Vagina (tissue), 2 donors: ENCODE measurements at regions not wholly inside any gene's neighbourhood (a gene's known extent, or its start where the extent isn't known, plus 50 kb on each side); places are given as distances from the start of the nearest gene placed in this dataset.
"Not testable (repeated sequence)": the region's sequence is repeated elsewhere in the genome, so short reads cannot be mapped to it uniquely, and the experiment has no call there.

ENCODE experiments used
- DNase-seq, 2 donors: peaks; one replicate each; pipeline ENCODE4 v3.0.0-alpha.2; 2017; ENCODE audit errors: extremely low spot score in 2 of 2
- H3K27ac ChIP-seq: fragments of 200-600 bp; sonication (generic); one replicate; pipeline ENCODE4 v1.5.1; 2019
- H3K27me3 ChIP-seq: fragments of 200-600 bp; sonication (generic); one replicate; pipeline ENCODE4 v1.5.1; 2019
- H3K36me3 ChIP-seq, 2 donors: fragments of 200-600 bp; sonication (generic); one replicate each; pipeline ENCODE4 v1.5.1; 2017 to 2019
- H3K4me1 ChIP-seq: fragments of 200-600 bp; sonication (generic); one replicate; pipeline ENCODE4 v1.5.1; 2019
- H3K4me3 ChIP-seq, 2 donors: fragments of 200-600 bp; sonication (generic); 1 replicate in 1 of 2; 2 replicates in 1 of 2; pipeline ENCODE4 v1.5.1; 2016 to 2019
- H3K9me3 ChIP-seq: fragments of 200-600 bp; sonication (generic); one replicate; pipeline ENCODE4 v1.5.1; 2019
- CTCF ChIP-seq, 3 experiments: fragments of 450-650 bp in 2 of 3; fragments of 200-600 bp in 1 of 3; sonication (generic) in 1 of 3; IDR thresholded peaks; one replicate each; pipeline ENCODE4 v1.5.1; 2017 to 2019; ENCODE audit warnings: antibody characterized with exemption in 3 of 3, mild to moderate bottlenecking in 2 of 3, moderate library complexity in 2 of 3
- POLR2A ChIP-seq, 2 donors: fragments of 450-650 bp; IDR thresholded peaks; one replicate each; pipeline ENCODE4 v1.6.1; 2017; ENCODE audit warnings: antibody characterized with exemption in 2 of 2, mild to moderate bottlenecking in 2 of 2, moderate library complexity in 2 of 2
- POLR2AphosphoS5 ChIP-seq, 2 donors: sonication (generic); formaldehyde crosslinking; IDR thresholded peaks; one replicate each; pipeline ENCODE4 v1.9.0; 2017; ENCODE audit warnings: antibody characterized with exemption in 2 of 2, mild to moderate bottlenecking in 2 of 2, low read depth in 1 of 2; ENCODE audit not compliant: insufficient read depth in 1 of 2
- intact Hi-C: fragments of 100-400 bp; cut with DNase I; formaldehyde crosslinking; loops from one replicate; pipeline ENCODE4 v1.15.1; 2023

DNA sequence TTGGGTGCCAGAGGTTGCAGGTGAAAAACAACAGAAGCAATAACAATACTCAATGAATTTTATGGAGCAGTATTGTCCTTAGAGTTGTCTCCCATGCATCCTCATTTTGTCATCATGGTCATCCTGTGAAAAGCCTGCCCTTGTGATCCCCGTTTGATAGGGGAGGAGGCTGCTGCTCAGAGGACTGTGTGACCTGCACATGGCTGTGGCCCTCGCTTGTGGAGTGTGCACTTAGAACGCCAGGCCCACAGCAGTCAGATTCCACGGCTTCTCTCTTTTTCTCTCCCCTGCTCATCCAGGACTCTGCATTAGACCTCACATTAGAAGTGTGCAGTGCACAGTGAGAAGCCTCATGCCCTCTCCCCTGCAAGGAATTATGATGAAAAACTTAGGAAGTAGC, 491.1 kb upstream of the KLF6 start:
- Histone ChIP-seq H3K9me3 (no peaks in the 10 kb centered on the region), H3K27me3 (no peaks in the 10 kb centered on the region), H3K4me1 (peaks cover 28% of the 10 kb centered on the region), H3K27ac (no peak overlapping the region), H3K36me3 (no peaks in the 10 kb centered on the region), H3K4me3 (no peak overlapping the region)
- TF ChIP-seq CTCF (IDR thresholded peaks at IDR 0.05) (no peak), POLR2AphosphoS5 (IDR thresholded peaks at IDR 0.05; ENCODE audit: insufficient read depth in 1 of 2, low read depth in 1 of 2) (no peak), POLR2A (IDR thresholded peaks at IDR 0.05) (no peak)
- DNase-seq, result no peak
- intact Hi-C loops, result no loop called here

GRCh38 chr10:4274671-4275070, 489.7 kb upstream of the KLF6 start:
- intact Hi-C loops, H3K27me3 ChIP-seq, H3K27ac ChIP-seq, H3K4me3 ChIP-seq, H3K9me3 ChIP-seq, DNase-seq, H3K36me3 ChIP-seq: not testable (repeated sequence)
- H3K4me1 ChIP-seq, result peaks cover 25% of the 10 kb centered on the region

GRCh38 chr10:4271193-4271592, 486.2 kb upstream of the KLF6 start:
- no peak for DNase-seq
- no peak overlapping the region for H3K27ac ChIP-seq

GRCh38 chr10:4270116-4270515, 485.1 kb upstream of the KLF6 start:
- no peaks in the 10 kb centered on the region for H3K27me3 ChIP-seq
- intact Hi-C loops, result no loop called here
- H3K9me3 ChIP-seq, result no peaks in the 10 kb centered on the region
- H3K36me3 ChIP-seq, result no peaks in the 10 kb centered on the region
- H3K4me1 ChIP-seq, result peaks cover 34% of the 10 kb centered on the region
- H3K27ac ChIP-seq, result no peak overlapping the region
- TF ChIP-seq POLR2A (IDR thresholded peaks at IDR 0.05) (no peak), CTCF (IDR thresholded peaks at IDR 0.05) (no peak), POLR2AphosphoS5 (IDR thresholded peaks at IDR 0.05; ENCODE audit: insufficient read depth in 1 of 2, low read depth in 1 of 2) (no peak)
- H3K4me3 ChIP-seq, result no peak overlapping the region
- DNase-seq, result no peak

More at GRCh38 chr10:4271193-4271592, 486.2 kb upstream of the KLF6 start:
- Histone ChIP-seq H3K9me3 (no peaks in the 10 kb centered on the region), H3K27me3 (no peaks in the 10 kb centered on the region), H3K36me3 (no peaks in the 10 kb centered on the region), H3K4me1 (peaks cover 28% of the 10 kb centered on the region), H3K4me3 (no peak overlapping the region)
- TF ChIP-seq POLR2A (IDR thresholded peaks at IDR 0.05), result no peak
- no peak for TF ChIP-seq CTCF (IDR thresholded peaks at IDR 0.05)
- TF ChIP-seq POLR2AphosphoS5 (IDR thresholded peaks at IDR 0.05; ENCODE audit: insufficient read depth in 1 of 2, low read depth in 1 of 2), result no peak
- intact Hi-C loops, result no loop called here

DNA sequence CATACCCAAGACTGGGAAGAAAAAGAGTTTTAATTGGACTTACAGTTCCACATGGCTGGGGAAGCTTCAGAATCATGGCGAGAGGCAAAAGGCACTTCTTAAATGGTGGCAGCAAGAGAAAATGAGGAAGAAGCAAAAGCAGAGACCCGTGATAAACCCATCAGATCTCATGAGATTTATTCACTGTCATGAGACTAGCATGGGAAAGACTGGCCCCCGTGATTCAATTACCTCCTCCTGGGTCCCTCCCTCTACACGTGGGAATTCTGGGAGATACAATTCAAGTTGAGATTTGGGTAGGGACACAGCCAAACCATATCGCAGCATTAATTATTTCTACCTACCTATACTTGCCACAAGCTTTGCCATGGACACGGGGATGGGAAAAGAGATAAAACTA, 483.5 kb upstream of the KLF6 start:
- not testable (repeated sequence) for H3K36me3 ChIP-seq, H3K9me3 ChIP-seq, DNase-seq, H3K4me3 ChIP-seq, H3K27me3 ChIP-seq, H3K27ac ChIP-seq
- intact Hi-C loops, result loop anchor here (10.0 kb wide), 1 partner anchor 484 kb away; the partner anchor contains the start of gene KLF6
- peaks cover 40% of the 10 kb centered on the region for H3K4me1 ChIP-seq

GRCh38 chr10:4267086-4267773, 482.2 kb upstream of the KLF6 start:
- H3K27ac ChIP-seq, result peak overlapping the region; percentile 13
- intact Hi-C loops, result loop anchor here (10.0 kb wide), 1 partner anchor 482 kb away; the partner anchor contains the start of gene KLF6
- DNase-seq, result no peak
- H3K9me3 ChIP-seq, result no peaks in the 10 kb centered on the region
- H3K4me1 ChIP-seq, result peaks cover 48% of the 10 kb centered on the region
- H3K36me3 ChIP-seq, result no peaks in the 10 kb centered on the region
- H3K27me3 ChIP-seq, result no peaks in the 10 kb centered on the region
- no peak overlapping the region for H3K4me3 ChIP-seq
- TF ChIP-seq POLR2AphosphoS5 (IDR thresholded peaks at IDR 0.05; ENCODE audit: insufficient read depth in 1 of 2, low read depth in 1 of 2) (no peak), CTCF (IDR thresholded peaks at IDR 0.05) (no peak), POLR2A (IDR thresholded peaks at IDR 0.05) (no peak)
